ENCODE measurements at regions not wholly inside any gene's neighbourhood (a gene's known extent, or its start where the extent isn't known, plus 50 kb on each side); places are given as distances from the start of the nearest gene placed in this dataset.

DNA sequence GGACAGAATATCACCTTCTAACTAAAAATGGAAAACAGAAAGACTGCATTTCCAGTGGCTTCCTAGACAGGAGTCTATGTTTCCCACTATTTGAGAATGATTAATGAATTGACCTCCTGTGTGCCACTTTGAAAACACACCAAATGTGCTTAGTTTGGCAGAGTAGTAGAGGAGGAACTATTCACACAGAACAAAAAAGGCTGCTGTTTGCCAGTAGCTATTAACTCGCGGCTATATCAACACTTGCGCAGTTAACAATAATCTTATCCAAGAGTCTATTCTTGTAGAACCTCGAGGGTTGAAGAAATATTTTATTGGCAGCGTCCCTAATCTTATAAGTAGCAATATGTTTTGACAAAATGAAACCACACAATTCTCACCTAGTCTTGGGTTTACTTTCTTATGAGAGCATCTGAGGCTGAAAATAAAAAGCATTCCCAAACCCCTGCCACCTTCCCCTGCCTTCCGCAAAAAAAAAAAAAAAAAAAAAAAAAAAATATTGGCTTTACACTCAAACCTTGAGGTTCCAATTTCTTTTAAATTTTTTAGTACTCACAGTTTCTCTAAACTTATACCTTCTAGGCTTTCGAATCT lies 127.3 kb upstream of the FLRT2 start:
- Histone ChIP-seq H3K27ac (replicated peaks) (no peak overlapping the region), H3K27me3 (ENCODE audit: insufficient read depth, poor library complexity, severe bottlenecking) (no peaks in the 10 kb centered on the region), H3K4me3 (replicated peaks; ENCODE audit: insufficient read depth, low read length) (no peak overlapping the region)
- DNase-seq (ENCODE audit: low read depth in 1 of 2, low spot score in 1 of 2): no peak
- TF ChIP-seq, protein P1, sequence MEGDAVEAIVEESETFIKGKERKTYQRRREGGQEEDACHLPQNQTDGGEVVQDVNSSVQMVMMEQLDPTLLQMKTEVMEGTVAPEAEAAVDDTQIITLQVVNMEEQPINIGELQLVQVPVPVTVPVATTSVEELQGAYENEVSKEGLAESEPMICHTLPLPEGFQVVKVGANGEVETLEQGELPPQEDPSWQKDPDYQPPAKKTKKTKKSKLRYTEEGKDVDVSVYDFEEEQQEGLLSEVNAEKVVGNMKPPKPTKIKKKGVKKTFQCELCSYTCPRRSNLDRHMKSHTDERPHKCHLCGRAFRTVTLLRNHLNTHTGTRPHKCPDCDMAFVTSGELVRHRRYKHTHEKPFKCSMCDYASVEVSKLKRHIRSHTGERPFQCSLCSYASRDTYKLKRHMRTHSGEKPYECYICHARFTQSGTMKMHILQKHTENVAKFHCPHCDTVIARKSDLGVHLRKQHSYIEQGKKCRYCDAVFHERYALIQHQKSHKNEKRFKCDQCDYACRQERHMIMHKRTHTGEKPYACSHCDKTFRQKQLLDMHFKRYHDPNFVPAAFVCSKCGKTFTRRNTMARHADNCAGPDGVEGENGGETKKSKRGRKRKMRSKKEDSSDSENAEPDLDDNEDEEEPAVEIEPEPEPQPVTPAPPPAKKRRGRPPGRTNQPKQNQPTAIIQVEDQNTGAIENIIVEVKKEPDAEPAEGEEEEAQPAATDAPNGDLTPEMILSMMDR (IDR thresholded peaks at IDR 0.05; ENCODE audit: insufficient read depth, low read length): no peak
- TF ChIP-seq POLR2AphosphoS5 (IDR thresholded peaks at IDR 0.05; ENCODE audit: low read depth) (no peak), GABPA (IDR thresholded peaks at IDR 0.05; ENCODE audit: low read depth) (no peak), SPI1 (IDR thresholded peaks at IDR 0.05; ENCODE audit: borderline replicate concordance, low read depth) (no peak)
- TF ChIP-seq, protein P2, sequence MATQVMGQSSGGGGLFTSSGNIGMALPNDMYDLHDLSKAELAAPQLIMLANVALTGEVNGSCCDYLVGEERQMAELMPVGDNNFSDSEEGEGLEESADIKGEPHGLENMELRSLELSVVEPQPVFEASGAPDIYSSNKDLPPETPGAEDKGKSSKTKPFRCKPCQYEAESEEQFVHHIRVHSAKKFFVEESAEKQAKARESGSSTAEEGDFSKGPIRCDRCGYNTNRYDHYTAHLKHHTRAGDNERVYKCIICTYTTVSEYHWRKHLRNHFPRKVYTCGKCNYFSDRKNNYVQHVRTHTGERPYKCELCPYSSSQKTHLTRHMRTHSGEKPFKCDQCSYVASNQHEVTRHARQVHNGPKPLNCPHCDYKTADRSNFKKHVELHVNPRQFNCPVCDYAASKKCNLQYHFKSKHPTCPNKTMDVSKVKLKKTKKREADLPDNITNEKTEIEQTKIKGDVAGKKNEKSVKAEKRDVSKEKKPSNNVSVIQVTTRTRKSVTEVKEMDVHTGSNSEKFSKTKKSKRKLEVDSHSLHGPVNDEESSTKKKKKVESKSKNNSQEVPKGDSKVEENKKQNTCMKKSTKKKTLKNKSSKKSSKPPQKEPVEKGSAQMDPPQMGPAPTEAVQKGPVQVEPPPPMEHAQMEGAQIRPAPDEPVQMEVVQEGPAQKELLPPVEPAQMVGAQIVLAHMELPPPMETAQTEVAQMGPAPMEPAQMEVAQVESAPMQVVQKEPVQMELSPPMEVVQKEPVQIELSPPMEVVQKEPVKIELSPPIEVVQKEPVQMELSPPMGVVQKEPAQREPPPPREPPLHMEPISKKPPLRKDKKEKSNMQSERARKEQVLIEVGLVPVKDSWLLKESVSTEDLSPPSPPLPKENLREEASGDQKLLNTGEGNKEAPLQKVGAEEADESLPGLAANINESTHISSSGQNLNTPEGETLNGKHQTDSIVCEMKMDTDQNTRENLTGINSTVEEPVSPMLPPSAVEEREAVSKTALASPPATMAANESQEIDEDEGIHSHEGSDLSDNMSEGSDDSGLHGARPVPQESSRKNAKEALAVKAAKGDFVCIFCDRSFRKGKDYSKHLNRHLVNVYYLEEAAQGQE (IDR thresholded peaks at IDR 0.05; ENCODE audit: insufficient replicate concordance, low read depth): no peak

DNA sequence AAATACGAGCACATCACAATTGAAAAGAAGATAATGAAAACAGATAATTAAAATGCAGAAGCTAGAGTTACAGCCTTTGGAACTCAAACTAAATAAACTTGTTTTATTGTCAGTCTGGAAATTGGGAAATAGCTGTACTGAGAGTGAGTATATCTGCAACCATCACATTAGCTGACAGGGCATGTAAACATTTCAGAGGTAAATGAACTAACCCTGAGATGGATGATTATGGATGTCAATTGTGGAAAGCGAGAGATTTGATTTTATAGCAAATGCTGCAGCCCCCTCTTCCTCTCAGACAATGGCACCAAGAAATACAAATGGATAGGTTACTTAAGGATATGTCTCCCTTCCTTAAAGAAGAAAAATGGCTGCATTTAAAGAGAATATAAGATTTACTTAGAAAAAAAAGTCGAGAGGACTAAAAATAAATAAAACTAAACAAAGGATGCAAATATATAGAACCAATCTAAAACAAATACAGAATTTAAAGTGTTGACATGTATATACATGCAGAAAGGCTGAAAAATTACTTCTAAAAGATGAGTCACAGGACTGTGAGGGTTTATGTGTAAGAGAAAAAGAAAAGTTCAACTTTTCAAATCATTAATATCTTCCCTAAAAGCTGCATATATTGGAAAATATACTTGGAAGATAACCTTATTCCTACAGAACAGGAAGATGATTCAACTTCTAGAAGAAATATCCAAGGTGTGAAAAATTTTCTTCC lies 120.3 kb upstream of the FLRT2 start:
- Histone ChIP-seq H3K27ac (replicated peaks) (no peak overlapping the region), H3K27me3 (ENCODE audit: insufficient read depth, poor library complexity, severe bottlenecking) (no peaks in the 10 kb centered on the region), H3K4me3 (replicated peaks; ENCODE audit: insufficient read depth, low read length) (no peak overlapping the region)
- TF ChIP-seq SPI1 (IDR thresholded peaks at IDR 0.05; ENCODE audit: borderline replicate concordance, low read depth) (no peak), GABPA (IDR thresholded peaks at IDR 0.05; ENCODE audit: low read depth) (no peak), POLR2AphosphoS5 (IDR thresholded peaks at IDR 0.05; ENCODE audit: low read depth) (no peak)
- TF ChIP-seq, protein P1 (IDR thresholded peaks at IDR 0.05; ENCODE audit: insufficient read depth, low read length): no peak
- TF ChIP-seq, protein P2 (IDR thresholded peaks at IDR 0.05; ENCODE audit: insufficient replicate concordance, low read depth): no peak
- DNase-seq (ENCODE audit: low read depth in 1 of 2, low spot score in 1 of 2): no peak

DNA sequence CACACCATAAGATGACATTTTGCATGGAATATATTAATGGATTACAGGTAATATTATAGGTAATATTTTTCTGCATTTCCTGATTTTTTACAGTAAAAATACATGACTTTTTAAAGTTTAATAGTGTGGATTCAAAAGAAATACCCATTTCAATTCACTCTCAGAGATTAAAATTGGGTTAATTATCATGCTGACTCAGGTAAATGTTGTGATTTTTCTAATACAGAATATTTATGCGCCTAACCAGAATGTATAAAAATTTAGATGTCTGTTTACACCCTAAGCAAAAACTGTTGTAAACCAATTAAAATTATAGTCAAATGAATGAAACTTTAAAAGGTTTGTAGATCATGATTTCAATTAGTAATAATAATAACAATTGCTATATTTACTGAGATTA lies 117.2 kb upstream of the FLRT2 start:
- DNase-seq (ENCODE audit: low read depth in 1 of 2, low spot score in 1 of 2): no peak
- Histone ChIP-seq H3K27me3 (ENCODE audit: insufficient read depth, poor library complexity, severe bottlenecking) (no peaks in the 10 kb centered on the region), H3K27ac (replicated peaks) (no peak overlapping the region), H3K4me3 (replicated peaks; ENCODE audit: insufficient read depth, low read length) (no peak overlapping the region)
- TF ChIP-seq SPI1 (IDR thresholded peaks at IDR 0.05; ENCODE audit: borderline replicate concordance, low read depth) (no peak), GABPA (IDR thresholded peaks at IDR 0.05; ENCODE audit: low read depth) (no peak), POLR2AphosphoS5 (IDR thresholded peaks at IDR 0.05; ENCODE audit: low read depth) (no peak)
- TF ChIP-seq, protein P2 (IDR thresholded peaks at IDR 0.05; ENCODE audit: insufficient replicate concordance, low read depth): no peak
- TF ChIP-seq, protein P1 (IDR thresholded peaks at IDR 0.05; ENCODE audit: insufficient read depth, low read length): no peak
